ENCODE measurements at regions not wholly inside any gene's neighbourhood (a gene's known extent, or its start where the extent isn't known, plus 50 kb on each side); places are given as distances from the start of the nearest gene placed in this dataset.
"Not testable (repeated sequence)": the region's sequence is repeated elsewhere in the genome, so short reads cannot be mapped to it uniquely, and the experiment has no call there.

GRCh38 chr2:83058683-83059082 is 1400.4 kb downstream of the SUCLG1 start:
- DNase-seq (ENCODE audit: low spot score), result no peak

GRCh38 chr2:83055376-83056010 is 1403.6 kb downstream of the SUCLG1 start:
- no peak for DNase-seq (ENCODE audit: low spot score)

GRCh38 chr2:83054751-83055150 is 1404.3 kb downstream of the SUCLG1 start:
- DNase-seq (ENCODE audit: low spot score), result no peak

- no peak for DNase-seq (ENCODE audit: low spot score)
Observed at GRCh38 chr2:83051538-83052170, 1407.4 kb downstream of the SUCLG1 start.

GRCh38 chr2:83042053-83042452 is 1417.0 kb downstream of the SUCLG1 start:
- DNase-seq (ENCODE audit: low spot score), result no peak

GRCh38 chr2:83022631-83023210 is 1436.4 kb downstream of the SUCLG1 start:
- no peak for DNase-seq (ENCODE audit: low spot score)

- no peak for DNase-seq (ENCODE audit: low spot score)
Observed at GRCh38 chr2:83017366-83018090, 1441.6 kb downstream of the SUCLG1 start.

GRCh38 chr2:83016343-83017110 is 1442.6 kb downstream of the SUCLG1 start:
- DNase-seq (ENCODE audit: low spot score), result no peak

- DNase-seq (ENCODE audit: low spot score), result no peak
Observed at GRCh38 chr2:83015900-83016299, 1443.2 kb downstream of the SUCLG1 start.

GRCh38 chr2:83015035-83015715 is 1443.9 kb downstream of the SUCLG1 start:
- no peak for DNase-seq (ENCODE audit: low spot score)

- DNase-seq (ENCODE audit: low spot score), result no peak
Observed at GRCh38 chr2:83014462-83014861, 1444.6 kb downstream of the SUCLG1 start.

GRCh38 chr2:83006961-83007360 is 1452.1 kb downstream of the SUCLG1 start:
- no peak for DNase-seq (ENCODE audit: low spot score)

- no peak for DNase-seq (ENCODE audit: low spot score)
Observed at GRCh38 chr2:83003555-83003954, 1455.5 kb downstream of the SUCLG1 start.

- no peak for DNase-seq (ENCODE audit: low spot score)
Observed at GRCh38 chr2:83002706-83003105, 1456.4 kb downstream of the SUCLG1 start.

- no peak for DNase-seq (ENCODE audit: low spot score)
Observed at GRCh38 chr2:82998781-82999180, 1460.3 kb downstream of the SUCLG1 start.

GRCh38 chr2:82996217-82996616 is 1462.9 kb downstream of the SUCLG1 start:
- DNase-seq (ENCODE audit: low spot score), result no peak

- DNase-seq (ENCODE audit: low spot score), result no peak
Observed at GRCh38 chr2:82994151-82994550, 1464.9 kb downstream of the SUCLG1 start.

- no peak for DNase-seq (ENCODE audit: low spot score)
Observed at GRCh38 chr2:82993609-82994008, 1465.5 kb downstream of the SUCLG1 start.

GRCh38 chr2:82992968-82993367 is 1466.1 kb downstream of the SUCLG1 start:
- no peak for DNase-seq (ENCODE audit: low spot score)

- not testable (repeated sequence) for DNase-seq (ENCODE audit: low spot score)
Observed at GRCh38 chr2:82987706-82988105, 1471.4 kb downstream of the SUCLG1 start.

GRCh38 chr2:82986899-82987298 is 1472.2 kb downstream of the SUCLG1 start:
- DNase-seq (ENCODE audit: low spot score), result no peak

Data from ureter (tissue), 1 donor.